ENCODE measurements at regions not wholly inside any gene's neighbourhood (a gene's known extent, or its start where the extent isn't known, plus 50 kb on each side); places are given as distances from the start of the nearest gene placed in this dataset.

- Mint-ChIP-seq H3K27ac (no peak overlapping the region), H3K27me3 (peaks cover 2% of the 10 kb centered on the region), H3K4me1 (peaks cover 2% of the 10 kb centered on the region), H3K4me3 (no peak overlapping the region), H3K36me3 (no peaks in the 10 kb centered on the region), H3K9me3 (no peaks in the 10 kb centered on the region)
- DNase-seq (ENCODE audit: low spot score in 2 of 2) (no peak), ATAC-seq (ENCODE audit: low read depth) (no peak)
Observed at GRCh38 chr18:55950379-55951166, 362.6 kb upstream of the TCF4 start.

- H3K27ac Mint-ChIP-seq = no peak overlapping the region
- H3K4me1 Mint-ChIP-seq = no peaks in the 10 kb centered on the region
- no peak for ATAC-seq (ENCODE audit: low read depth)
- no peak overlapping the region for H3K4me3 Mint-ChIP-seq
- no peak for DNase-seq (ENCODE audit: low spot score in 2 of 2)
- H3K9me3 Mint-ChIP-seq = peaks cover 10% of the 10 kb centered on the region
- peaks cover 4% of the 10 kb centered on the region for H3K36me3 Mint-ChIP-seq
- peaks cover 1% of the 10 kb centered on the region for H3K27me3 Mint-ChIP-seq
Observed at GRCh38 chr18:55934821-55935220, 346.8 kb upstream of the TCF4 start.

- ATAC-seq (ENCODE audit: low read depth) (no peak), DNase-seq (ENCODE audit: low spot score in 2 of 2) (no peak)
- Mint-ChIP-seq H3K36me3 (peaks cover 2% of the 10 kb centered on the region), H3K27ac (no peak overlapping the region), H3K4me3 (no peak overlapping the region), H3K27me3 (peaks cover 1% of the 10 kb centered on the region), H3K4me1 (no peaks in the 10 kb centered on the region), H3K9me3 (peaks cover 7% of the 10 kb centered on the region)
Observed at GRCh38 chr18:55932675-55933074, 344.7 kb upstream of the TCF4 start.

GRCh38 chr18:55927831-55928230 is 339.8 kb upstream of the TCF4 start:
- no peaks in the 10 kb centered on the region for H3K4me1 Mint-ChIP-seq
- no peak overlapping the region for H3K27ac Mint-ChIP-seq
- H3K27me3 Mint-ChIP-seq = no peaks in the 10 kb centered on the region
- H3K4me3 Mint-ChIP-seq = no peak overlapping the region
- ATAC-seq (ENCODE audit: low read depth) = no peak
- no peaks in the 10 kb centered on the region for H3K9me3 Mint-ChIP-seq
- DNase-seq (ENCODE audit: low spot score in 2 of 2) = no peak
- H3K36me3 Mint-ChIP-seq = no peaks in the 10 kb centered on the region

- no peak overlapping the region for H3K27ac Mint-ChIP-seq
- no peak overlapping the region for H3K4me3 Mint-ChIP-seq
Observed at GRCh38 chr18:55925772-55926171, 337.8 kb upstream of the TCF4 start.

GRCh38 chr18:55920063-55920462 is 332.1 kb upstream of the TCF4 start:
- peaks cover 5% of the 10 kb centered on the region for H3K9me3 Mint-ChIP-seq
- H3K4me3 Mint-ChIP-seq = no peak overlapping the region
- ATAC-seq (ENCODE audit: low read depth) = no peak
- no peak overlapping the region for H3K27ac Mint-ChIP-seq
- no peak for DNase-seq (ENCODE audit: low spot score in 2 of 2)
- H3K4me1 Mint-ChIP-seq = no peaks in the 10 kb centered on the region
- no peaks in the 10 kb centered on the region for H3K36me3 Mint-ChIP-seq
- H3K27me3 Mint-ChIP-seq = no peaks in the 10 kb centered on the region

More at GRCh38 chr18:55925772-55926171, 337.8 kb upstream of the TCF4 start:
- no peaks in the 10 kb centered on the region for H3K9me3 Mint-ChIP-seq
- DNase-seq (ENCODE audit: low spot score in 2 of 2) (no peak), ATAC-seq (ENCODE audit: low read depth) (no peak)
- H3K36me3 Mint-ChIP-seq = no peaks in the 10 kb centered on the region
- H3K4me1 Mint-ChIP-seq = no peaks in the 10 kb centered on the region
- H3K27me3 Mint-ChIP-seq = no peaks in the 10 kb centered on the region

DNA sequence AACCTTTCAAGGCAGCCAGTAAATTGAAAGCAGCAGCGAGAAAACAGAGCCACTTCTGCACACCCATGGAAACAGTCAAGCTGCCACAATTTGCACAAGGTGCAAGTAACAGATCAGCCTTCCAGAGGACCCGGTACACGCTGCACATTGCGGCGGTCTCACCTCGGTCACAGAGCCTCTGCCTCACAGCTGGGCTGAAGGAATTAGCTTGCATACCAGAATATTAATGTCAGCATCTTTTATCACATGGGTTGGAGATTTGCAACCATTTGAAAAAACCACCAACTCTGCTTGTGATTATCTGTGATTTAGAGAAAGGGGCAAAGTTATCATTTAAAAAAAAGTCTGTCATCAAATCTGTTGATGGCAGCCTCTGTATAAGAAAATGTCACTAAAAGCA is 330.5 kb upstream of the TCF4 start:
- Mint-ChIP-seq H3K36me3 (no peaks in the 10 kb centered on the region), H3K4me1 (no peaks in the 10 kb centered on the region), H3K9me3 (peaks cover 5% of the 10 kb centered on the region), H3K4me3 (no peak overlapping the region), H3K27me3 (no peaks in the 10 kb centered on the region), H3K27ac (no peak overlapping the region)
- ATAC-seq (ENCODE audit: low read depth) (no peak), DNase-seq (ENCODE audit: low spot score in 2 of 2) (no peak)

GRCh38 chr18:55912919-55913318 is 324.9 kb upstream of the TCF4 start:
- ATAC-seq (ENCODE audit: low read depth) = no peak
- Mint-ChIP-seq H3K36me3 (no peaks in the 10 kb centered on the region), H3K27me3 (peaks cover 1% of the 10 kb centered on the region), H3K9me3 (peaks cover 5% of the 10 kb centered on the region), H3K27ac (no peak overlapping the region), H3K4me3 (no peak overlapping the region), H3K4me1 (peaks cover 11% of the 10 kb centered on the region)
- no peak for DNase-seq (ENCODE audit: low spot score in 2 of 2)

- peaks cover 2% of the 10 kb centered on the region for H3K9me3 Mint-ChIP-seq
- H3K36me3 Mint-ChIP-seq = no peaks in the 10 kb centered on the region
- no peak overlapping the region for H3K27ac Mint-ChIP-seq
- H3K4me3 Mint-ChIP-seq = no peak overlapping the region
- peaks cover 13% of the 10 kb centered on the region for H3K4me1 Mint-ChIP-seq
- ATAC-seq (ENCODE audit: low read depth) (no peak), DNase-seq (ENCODE audit: low spot score in 2 of 2) (no peak)
- peaks cover 1% of the 10 kb centered on the region for H3K27me3 Mint-ChIP-seq
Observed at GRCh38 chr18:55912071-55912470, 324.1 kb upstream of the TCF4 start.

- no peak for ATAC-seq (ENCODE audit: low read depth)
- Mint-ChIP-seq H3K4me1 (peaks cover 18% of the 10 kb centered on the region), H3K27ac (no peak overlapping the region), H3K27me3 (peaks cover 3% of the 10 kb centered on the region), H3K4me3 (no peak overlapping the region), H3K9me3 (peaks cover 3% of the 10 kb centered on the region), H3K36me3 (no peaks in the 10 kb centered on the region)
- no peak for DNase-seq (ENCODE audit: low spot score in 2 of 2)
Observed at GRCh38 chr18:55910296-55910695, 322.3 kb upstream of the TCF4 start.

- peaks cover 3% of the 10 kb centered on the region for H3K27me3 Mint-ChIP-seq
- no peak for ATAC-seq (ENCODE audit: low read depth)
- H3K9me3 Mint-ChIP-seq = peaks cover 3% of the 10 kb centered on the region
- H3K4me1 Mint-ChIP-seq = peaks cover 18% of the 10 kb centered on the region
- H3K36me3 Mint-ChIP-seq = no peaks in the 10 kb centered on the region
- H3K27ac Mint-ChIP-seq = no peak overlapping the region
- no peak for DNase-seq (ENCODE audit: low spot score in 2 of 2)
- peak overlapping the region; percentile 80 for H3K4me3 Mint-ChIP-seq
Observed at GRCh38 chr18:55908901-55909366, 320.9 kb upstream of the TCF4 start.

- Mint-ChIP-seq H3K27ac (peak overlapping the region; percentile 73), H3K4me1 (peaks cover 18% of the 10 kb centered on the region), H3K36me3 (no peaks in the 10 kb centered on the region), H3K27me3 (peaks cover 3% of the 10 kb centered on the region), H3K9me3 (peaks cover 3% of the 10 kb centered on the region), H3K4me3 (peak overlapping the region; percentile 80)
- ATAC-seq (ENCODE audit: low read depth) (peak; percentile 50), DNase-seq (ENCODE audit: low spot score in 2 of 2) (no peak)
Observed at GRCh38 chr18:55907453-55908175, 319.6 kb upstream of the TCF4 start.

GRCh38 chr18:55906536-55906935 is 318.5 kb upstream of the TCF4 start:
- H3K9me3 Mint-ChIP-seq = peaks cover 3% of the 10 kb centered on the region
- ATAC-seq (ENCODE audit: low read depth) (peak; percentile 44), DNase-seq (ENCODE audit: low spot score in 2 of 2) (no peak)
- no peak overlapping the region for H3K27ac Mint-ChIP-seq
- peaks cover 2% of the 10 kb centered on the region for H3K27me3 Mint-ChIP-seq
- H3K36me3 Mint-ChIP-seq = no peaks in the 10 kb centered on the region
- peaks cover 16% of the 10 kb centered on the region for H3K4me1 Mint-ChIP-seq
- H3K4me3 Mint-ChIP-seq = no peak overlapping the region

- Mint-ChIP-seq H3K36me3 (no peaks in the 10 kb centered on the region), H3K27me3 (peaks cover 2% of the 10 kb centered on the region), H3K4me1 (peaks cover 10% of the 10 kb centered on the region), H3K4me3 (no peak overlapping the region), H3K27ac (no peak overlapping the region), H3K9me3 (peaks cover 3% of the 10 kb centered on the region)
- no peak for ATAC-seq (ENCODE audit: low read depth)
- DNase-seq (ENCODE audit: low spot score in 2 of 2) = no peak
Observed at GRCh38 chr18:55903911-55904310, 315.9 kb upstream of the TCF4 start.

Measured in memory B cell (primary cell).